Esophagus muscularis mucosa (tissue), 4 donors: ENCODE measurements at regions not wholly inside any gene's neighbourhood (a gene's known extent, or its start where the extent isn't known, plus 50 kb on each side); places are given as distances from the start of the nearest gene placed in this dataset.

Experiments used
- DNase-seq: peaks from one replicate; pipeline ENCODE4 v3.0.0-alpha.2; 2017; ENCODE audit errors: extremely low spot score
- H3K27ac ChIP-seq, 4 donors: fragments of 200-600 bp; sonication (generic); replicated peaks in 1 of 4; 1 replicate in 3 of 4; 2 replicates in 1 of 4; pipeline ENCODE4 v1.5.1; 2016 to 2019; ENCODE audit warnings: mild to moderate bottlenecking in 1 of 4
- H3K27me3 ChIP-seq, 4 donors: fragments of 200-600 bp; sonication (generic); one replicate each; pipeline versions ENCODE4 v1.5.1 to v1.6.0; 2016 to 2019
- H3K36me3 ChIP-seq, 4 donors: fragments of 200-600 bp; sonication (generic); one replicate each; pipeline ENCODE4 v1.5.1; 2016 to 2019
- H3K4me1 ChIP-seq, 4 donors: fragments of 200-600 bp; sonication (generic); one replicate each; pipeline ENCODE4 v1.5.1; 2016 to 2019
- H3K4me3 ChIP-seq, 4 donors: fragments of 200-600 bp; sonication (generic); 1 replicate in 2 of 4; 2 replicates in 2 of 4; pipeline ENCODE4 v1.5.1; 2016 to 2019; ENCODE audit warnings: mild to moderate bottlenecking in 4 of 4, moderate library complexity in 1 of 4
- H3K9me3 ChIP-seq, 4 donors: fragments of 200-600 bp; sonication (generic); 1 replicate in 3 of 4; 2 replicates in 1 of 4; pipeline ENCODE4 v1.5.1; 2016 to 2019
- EP300 ChIP-seq: sonication (generic); formaldehyde crosslinking; IDR thresholded peaks from one replicate; pipeline ENCODE4 v1.6.1; 2017; ENCODE audit warnings: antibody characterized with exemption
- POLR2A ChIP-seq: fragments of 450-650 bp; IDR thresholded peaks from one replicate; pipeline ENCODE4 v1.6.1; 2017; ENCODE audit warnings: antibody characterized with exemption, moderate library complexity, mild to moderate bottlenecking, low read depth
- POLR2AphosphoS5 ChIP-seq, 2 donors: sonication (generic); formaldehyde crosslinking; IDR thresholded peaks; one replicate each; pipeline ENCODE4 v1.6.1; 2017; ENCODE audit warnings: antibody characterized with exemption in 2 of 2
- WGBS: methylation state at CpG from one replicate; pipeline ENCODE4 v1.1.5; 2018; 5-methylcytosine and 5-hydroxymethylcytosine counted together
- intact Hi-C: fragments of 100-400 bp; cut with DNase I; formaldehyde crosslinking; loops from one replicate; pipeline ENCODE4 v1.15.1; 2023
- TF ChIP-seq, protein P1 (sequence below), 3 experiments: fragments of 200-600 bp in 2 of 3; fragments of 450-650 bp in 1 of 3; sonication (generic) in 2 of 3; IDR thresholded peaks; one replicate each; pipeline ENCODE4 v1.5.1; 2017 to 2019; ENCODE audit warnings: antibody characterized with exemption in 3 of 3, mild to moderate bottlenecking in 2 of 3, moderate library complexity in 1 of 3

DNA sequence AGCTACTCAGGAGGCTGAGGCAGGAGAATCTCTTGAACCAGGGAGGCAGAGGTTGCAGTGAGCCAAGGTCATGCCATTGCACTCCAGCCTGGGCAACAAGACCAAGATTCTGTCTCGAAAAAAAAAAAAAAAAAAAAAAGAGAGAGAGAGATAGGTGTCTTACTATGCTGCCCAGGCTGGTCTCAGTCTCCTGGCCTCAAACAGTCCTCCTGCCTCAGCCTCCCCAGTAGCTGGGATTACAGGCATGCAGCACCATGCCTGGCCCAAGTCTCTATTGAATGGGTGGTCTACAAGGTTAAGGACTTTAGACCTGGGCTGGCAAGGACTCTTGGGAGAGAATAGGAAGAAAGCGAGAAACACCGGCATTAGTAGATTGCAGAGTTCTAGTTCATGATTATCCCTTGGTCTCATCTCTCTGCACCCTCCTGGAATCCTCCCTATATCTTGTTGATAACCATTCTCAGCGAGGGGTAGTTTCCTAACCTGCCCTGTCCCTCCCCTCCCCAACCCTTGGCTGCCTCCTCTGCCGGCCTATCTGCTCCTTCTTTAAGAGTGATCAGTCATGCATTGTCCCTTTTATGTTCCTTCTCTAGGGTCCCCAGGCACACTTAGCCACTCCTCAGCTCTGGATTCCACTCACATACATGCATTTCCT is 128.1 kb upstream of the MAP1LC3B2 start:
- H3K9me3 ChIP-seq, result peaks cover 0 to 7% (median 3%) of the 10 kb centered on the region in 4 donors
- no peak overlapping the region for H3K27ac ChIP-seq
- H3K4me3 ChIP-seq, result no peak overlapping the region
- no peaks in the 10 kb centered on the region for H3K36me3 ChIP-seq
- intact Hi-C loops, result loop anchor here (10.0 kb wide), 1 partner anchor 116 kb away; no protein-coding TSS in a partner anchor
- WGBS, result 98% methylated on average over 5 of the region's 5 CpGs
- H3K27me3 ChIP-seq, result no peaks in the 10 kb centered on the region
- TF ChIP-seq, protein P1, sequence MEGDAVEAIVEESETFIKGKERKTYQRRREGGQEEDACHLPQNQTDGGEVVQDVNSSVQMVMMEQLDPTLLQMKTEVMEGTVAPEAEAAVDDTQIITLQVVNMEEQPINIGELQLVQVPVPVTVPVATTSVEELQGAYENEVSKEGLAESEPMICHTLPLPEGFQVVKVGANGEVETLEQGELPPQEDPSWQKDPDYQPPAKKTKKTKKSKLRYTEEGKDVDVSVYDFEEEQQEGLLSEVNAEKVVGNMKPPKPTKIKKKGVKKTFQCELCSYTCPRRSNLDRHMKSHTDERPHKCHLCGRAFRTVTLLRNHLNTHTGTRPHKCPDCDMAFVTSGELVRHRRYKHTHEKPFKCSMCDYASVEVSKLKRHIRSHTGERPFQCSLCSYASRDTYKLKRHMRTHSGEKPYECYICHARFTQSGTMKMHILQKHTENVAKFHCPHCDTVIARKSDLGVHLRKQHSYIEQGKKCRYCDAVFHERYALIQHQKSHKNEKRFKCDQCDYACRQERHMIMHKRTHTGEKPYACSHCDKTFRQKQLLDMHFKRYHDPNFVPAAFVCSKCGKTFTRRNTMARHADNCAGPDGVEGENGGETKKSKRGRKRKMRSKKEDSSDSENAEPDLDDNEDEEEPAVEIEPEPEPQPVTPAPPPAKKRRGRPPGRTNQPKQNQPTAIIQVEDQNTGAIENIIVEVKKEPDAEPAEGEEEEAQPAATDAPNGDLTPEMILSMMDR (IDR thresholded peaks at IDR 0.05), result no peak
- TF ChIP-seq POLR2A (no peak), EP300 (no peak)
- DNase-seq, result no peak
- H3K4me1 ChIP-seq, result peaks cover 12 to 49% (median 36%) of the 10 kb centered on the region in 4 donors

DNA sequence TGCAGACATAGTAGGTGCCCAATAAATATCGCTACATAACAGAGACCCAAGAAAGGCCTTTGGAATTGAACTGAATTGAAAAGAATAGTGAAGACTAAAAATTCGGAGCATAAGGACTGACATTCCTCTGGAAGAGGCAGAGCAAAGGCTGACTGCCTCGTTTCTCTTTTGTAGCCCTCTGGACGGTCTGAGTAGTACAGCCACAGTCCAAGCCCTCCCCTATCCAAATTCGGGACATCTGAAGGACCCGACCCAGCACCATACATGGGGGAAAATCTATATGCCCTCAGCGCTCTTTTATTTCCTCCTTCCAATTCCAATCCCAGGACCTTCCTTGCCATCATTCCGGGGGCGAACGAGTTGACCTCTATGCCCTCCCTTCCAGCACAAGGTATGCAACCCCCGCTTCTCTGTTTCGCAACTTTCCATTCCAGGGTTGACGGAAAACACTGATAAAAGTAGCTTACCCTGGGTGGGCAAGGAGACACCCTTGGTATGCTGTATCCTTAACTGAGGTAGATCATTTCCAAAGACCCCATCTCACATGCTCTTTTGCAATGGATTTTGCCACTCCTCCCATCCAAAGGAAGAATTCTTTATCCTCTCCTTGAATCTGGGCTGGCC is 127.4 kb upstream of the MAP1LC3B2 start:
- H3K4me1 ChIP-seq, result peaks cover 12 to 48% (median 36%) of the 10 kb centered on the region in 4 donors
- intact Hi-C loops, result loop anchor here (10.0 kb wide), 1 partner anchor 117 kb away; no protein-coding TSS in a partner anchor
- 89% methylated on average over 13 of the region's 13 CpGs for WGBS
- H3K9me3 ChIP-seq, result peaks cover 0 to 7% (median 3%) of the 10 kb centered on the region in 4 donors
- no peak overlapping the region for H3K4me3 ChIP-seq
- DNase-seq, result no peak
- TF ChIP-seq POLR2A, result no peak
- TF ChIP-seq POLR2AphosphoS5 (IDR thresholded peaks at IDR 0.05), result no peak
- TF ChIP-seq EP300, result no peak
- TF ChIP-seq, protein P1 (IDR thresholded peaks at IDR 0.05), result no peak
- no peaks in the 10 kb centered on the region for H3K27me3 ChIP-seq
- no peaks in the 10 kb centered on the region for H3K36me3 ChIP-seq
- peak overlapping the region; percentile 46 to 83 (median 56) for H3K27ac ChIP-seq

DNA sequence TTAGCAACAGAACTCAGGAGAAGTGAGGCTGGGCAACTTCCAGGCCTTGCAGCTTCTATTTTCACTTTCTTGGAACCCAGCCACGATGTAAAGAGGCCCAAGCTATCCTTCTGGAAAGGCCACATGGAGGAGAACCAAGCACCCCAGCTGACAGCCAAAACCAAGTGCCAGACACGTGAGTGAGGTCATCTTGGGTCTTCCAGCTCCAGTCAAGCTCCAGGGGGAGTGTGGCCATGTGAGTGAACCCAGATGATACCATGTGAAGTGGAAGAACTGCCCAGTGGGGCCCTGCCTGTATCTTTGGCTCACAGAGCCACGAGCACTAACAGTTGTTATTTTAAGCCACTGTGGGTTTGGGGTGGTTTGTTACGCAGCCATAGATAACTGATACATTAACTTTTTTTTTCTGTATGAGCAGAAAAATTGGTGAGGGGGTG is 126.8 kb upstream of the MAP1LC3B2 start:
- DNase-seq, result no peak
- peak; percentile 38 to 69 for TF ChIP-seq POLR2AphosphoS5 (IDR thresholded peaks at IDR 0.05)
- no peak for TF ChIP-seq EP300
- no peaks in the 10 kb centered on the region for H3K27me3 ChIP-seq
- peaks cover 12 to 48% (median 36%) of the 10 kb centered on the region in 4 donors for H3K4me1 ChIP-seq
- H3K36me3 ChIP-seq, result no peaks in the 10 kb centered on the region
- H3K4me3 ChIP-seq, result no peak overlapping the region
- intact Hi-C loops, result loop anchor here (10.0 kb wide), 1 partner anchor 118 kb away; no protein-coding TSS in a partner anchor
- WGBS, result 49% methylated on average over 4 of the region's 4 CpGs
- H3K9me3 ChIP-seq, result peaks cover 0 to 7% (median 3%) of the 10 kb centered on the region in 4 donors
- H3K27ac ChIP-seq, result peak overlapping the region; percentile 46 to 83 (median 56)

DNA sequence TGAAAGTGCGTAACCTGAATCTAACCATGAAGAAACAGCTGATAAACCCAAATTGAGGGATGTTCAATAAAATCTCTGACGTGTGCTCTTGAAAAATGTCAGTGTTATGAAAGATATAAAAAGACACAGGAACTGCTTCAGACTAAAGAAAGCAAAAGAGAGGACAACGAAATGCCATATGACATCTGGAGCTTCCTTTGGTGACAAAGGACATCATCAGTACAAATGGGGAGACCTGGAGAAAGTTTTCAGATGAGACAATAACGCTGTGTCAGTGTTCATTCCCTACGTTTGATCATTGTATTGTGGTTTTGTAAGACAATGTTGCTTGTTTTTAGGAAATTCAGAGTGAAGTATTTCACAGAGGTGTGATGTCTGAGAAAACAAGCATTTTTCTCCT is 125.9 kb upstream of the MAP1LC3B2 start:
- Histone ChIP-seq H3K36me3 (no peaks in the 10 kb centered on the region), H3K27ac (peak overlapping the region; percentile 74 to 85 (median 83)), H3K9me3 (peaks cover 0 to 7% (median 3%) of the 10 kb centered on the region in 4 donors), H3K4me3 (no peak overlapping the region), H3K27me3 (no peaks in the 10 kb centered on the region), H3K4me1 (peaks cover 12 to 48% (median 36%) of the 10 kb centered on the region in 4 donors)
- WGBS, result 76% methylated on average over 5 of the region's 5 CpGs
- intact Hi-C loops, result loop anchor here (10.0 kb wide), 1 partner anchor 118 kb away; no protein-coding TSS in a partner anchor
- TF ChIP-seq, protein P1 (IDR thresholded peaks at IDR 0.05), result no peak
- TF ChIP-seq POLR2A (no peak), EP300 (no peak), POLR2AphosphoS5 (IDR thresholded peaks at IDR 0.05) (no peak)
- no peak for DNase-seq
